HEK293 (cell line): ENCODE measurements at regions not wholly inside any gene's neighbourhood (a gene's known extent, or its start where the extent isn't known, plus 50 kb on each side); places are given as distances from the start of the nearest gene placed in this dataset.

Experiments
- CTCF ChIA-PET: fragments of 350-600 bp; formaldehyde crosslinking; extraction: SDS; loops from one replicate; lab custom pipeline; 2021; ENCODE audit warnings: antibody characterized with exemption; lab: Yijun Ruan, JAX
- POLR2A ChIA-PET: fragments of 300-600 bp; formaldehyde crosslinking; extraction: SDS; loops from one replicate; lab custom pipeline; 2020; ENCODE audit warnings: antibody characterized with exemption, inconsistent platforms; lab: Yijun Ruan, JAX
- H3K27ac ChIP-seq: fragments of 200-500 bp; sonication (Bioruptor generic); 2 replicates; pipeline ENCODE4 v1.5.1; 2014; ENCODE audit warnings: low read depth, low read length, control low read depth, inconsistent platforms; ENCODE audit errors: extremely low read depth
- H3K36me3 ChIP-seq, 2 experiments: fragments of 200-500 bp in 1 of 2; sonication (Bioruptor generic) in 1 of 2; 1 replicate in 1 of 2; 2 replicates in 1 of 2; pipeline ENCODE4 v1.5.1; 2014 to 2017; ENCODE audit warnings: inconsistent platforms in 2 of 2, low read length in 2 of 2; ENCODE audit not compliant: control insufficient read depth in 2 of 2, insufficient read depth in 1 of 2
- H3K4me1 ChIP-seq: fragments of 200-500 bp; sonication (Bioruptor generic); 2 replicates; pipeline ENCODE4 v1.5.1; 2014; ENCODE audit warnings: mild to moderate bottlenecking, low read length, inconsistent platforms; ENCODE audit not compliant: control insufficient read depth, insufficient read depth
- H3K4me3 ChIP-seq: 2 replicates; pipeline ENCODE4 v1.5.1; 2011; ENCODE audit warnings: low read depth, mild to moderate bottlenecking, control low read depth, low read length, moderate library complexity
- H3K9me3 ChIP-seq: fragments of 200-500 bp; sonication (Bioruptor generic); 2 replicates; pipeline ENCODE4 v1.5.1; 2014; ENCODE audit warnings: low read depth, low read length, inconsistent platforms; ENCODE audit not compliant: control insufficient read depth, insufficient read depth
- HOXD13 ChIP-seq: sonication (generic); formaldehyde crosslinking; IDR thresholded peaks from 2 replicates; pipeline ENCODE4 v1.8.0; 2022; ENCODE audit warnings: missing genetic modification reagents, borderline replicate concordance
- KLF10 ChIP-seq: fragments of 450-650 bp; IDR thresholded peaks from 2 replicates; pipeline ENCODE4 v1.5.1; 2018; ENCODE audit warnings: missing biosample characterization, mild to moderate bottlenecking, missing genetic modification characterization
- OSR2 ChIP-seq: fragments of 450-650 bp; formaldehyde crosslinking; IDR thresholded peaks from 2 replicates; pipeline ENCODE4 v1.5.1; 2016; ENCODE audit warnings: missing biosample characterization, missing genetic modification characterization
- OVOL3 ChIP-seq: fragments of 450-650 bp; formaldehyde crosslinking; IDR thresholded peaks from 2 replicates; pipeline ENCODE4 v1.5.1; 2016; ENCODE audit warnings: missing biosample characterization, missing genetic modification characterization
- PRDM1 ChIP-seq: fragments of 450-650 bp; formaldehyde crosslinking; IDR thresholded peaks from 2 replicates; pipeline ENCODE4; 2016; ENCODE audit warnings: missing biosample characterization, missing genetic modification characterization
- ZBTB17 ChIP-seq: fragments of 450-650 bp; formaldehyde crosslinking; IDR thresholded peaks from 2 replicates; pipeline ENCODE4 v1.5.1; 2016; ENCODE audit warnings: missing biosample characterization, missing genetic modification characterization
- ZEB2 ChIP-seq: fragments of 450-650 bp; formaldehyde crosslinking; IDR thresholded peaks from 2 replicates; pipeline ENCODE4 v1.5.1; 2016; ENCODE audit warnings: missing biosample characterization, missing genetic modification characterization
- ZNF211 ChIP-seq: fragments of 450-650 bp; formaldehyde crosslinking; IDR thresholded peaks from 2 replicates; pipeline ENCODE4 v1.5.1; 2016; ENCODE audit warnings: low read depth, missing biosample characterization, missing genetic modification characterization
- ZNF248 ChIP-seq: fragments of 450-650 bp; formaldehyde crosslinking; IDR thresholded peaks from 2 replicates; pipeline ENCODE4 v1.5.1; 2017; ENCODE audit warnings: missing biosample characterization, missing genetic modification characterization
- ZNF292 ChIP-seq: fragments of 450-650 bp; formaldehyde crosslinking; IDR thresholded peaks from 2 replicates; pipeline ENCODE4 v1.5.1; 2016; ENCODE audit warnings: low read depth, missing biosample characterization, missing genetic modification characterization, borderline replicate concordance
- ZNF37A ChIP-seq: fragments of 450-650 bp; IDR thresholded peaks from 2 replicates; pipeline ENCODE4 v1.5.1; 2018; ENCODE audit warnings: missing biosample characterization, missing genetic modification characterization
- ZNF404 ChIP-seq: fragments of 450-650 bp; formaldehyde crosslinking; IDR thresholded peaks from 2 replicates; pipeline ENCODE4 v1.5.1; 2017; ENCODE audit warnings: missing biosample characterization, missing genetic modification characterization
- ZNF423 ChIP-seq: fragments of 450-650 bp; formaldehyde crosslinking; IDR thresholded peaks from 2 replicates; pipeline ENCODE4 v1.5.1; 2016; ENCODE audit warnings: missing biosample characterization, missing genetic modification characterization
- ZNF501 ChIP-seq: fragments of 450-650 bp; formaldehyde crosslinking; IDR thresholded peaks from 2 replicates; pipeline ENCODE4 v1.5.1; 2016; ENCODE audit warnings: missing biosample characterization, missing genetic modification characterization
- ZNF518A ChIP-seq: fragments of 450-650 bp; formaldehyde crosslinking; conservative IDR thresholded peaks from 2 replicates; pipeline ENCODE4 v1.5.1; 2016; ENCODE audit warnings: low read depth, missing biosample characterization, missing genetic modification characterization
- ZNF629 ChIP-seq: fragments of 450-650 bp; formaldehyde crosslinking; IDR thresholded peaks from 2 replicates; pipeline ENCODE4 v1.5.1; 2017; ENCODE audit warnings: missing biosample characterization, missing genetic modification characterization
- ZNF645 ChIP-seq: fragments of 450-650 bp; formaldehyde crosslinking; IDR thresholded peaks from 2 replicates; pipeline ENCODE4; 2016; ENCODE audit warnings: missing biosample characterization, missing genetic modification characterization
- ZNF660 ChIP-seq: fragments of 450-650 bp; IDR thresholded peaks from 2 replicates; pipeline ENCODE4 v1.5.1; 2018; ENCODE audit warnings: missing biosample characterization, mild to moderate bottlenecking, missing genetic modification characterization
- ZNF670 ChIP-seq: fragments of 450-650 bp; formaldehyde crosslinking; IDR thresholded peaks from 2 replicates; pipeline ENCODE4 v1.5.1; 2016; ENCODE audit warnings: missing biosample characterization, missing genetic modification characterization, low read depth
- ZNF837 ChIP-seq: fragments of 450-650 bp; formaldehyde crosslinking; IDR thresholded peaks from 2 replicates; pipeline ENCODE4 v1.5.1; 2016; ENCODE audit warnings: missing biosample characterization, missing genetic modification characterization
- ZNF843 ChIP-seq: fragments of 450-650 bp; formaldehyde crosslinking; IDR thresholded peaks from 2 replicates; pipeline ENCODE4 v1.5.1; 2016; ENCODE audit warnings: missing biosample characterization, missing genetic modification characterization

- POLR2A ChIA-PET = no interaction called here
Measured at GRCh38 chr12:105977652-105978051, 161.1 kb downstream of the NUAK1 start.

DNA sequence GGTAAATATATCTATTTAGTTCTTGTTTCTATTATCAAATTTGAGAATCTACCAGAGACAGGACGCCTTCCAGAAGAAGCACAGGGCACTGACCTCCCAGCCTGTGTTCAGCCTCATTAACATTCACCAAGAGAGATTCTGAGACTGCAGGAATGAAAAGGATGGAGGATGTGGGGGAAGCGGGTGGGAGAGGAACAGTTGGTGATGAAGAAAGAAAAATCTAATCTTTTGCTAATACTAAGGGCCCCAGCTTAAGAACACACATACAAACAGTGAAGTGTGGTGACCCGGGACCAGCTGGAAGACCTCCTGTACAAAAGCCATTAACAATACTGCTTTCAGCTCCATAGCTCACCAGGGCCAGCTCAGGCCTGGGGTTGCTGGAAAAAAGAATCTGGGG, 160.5 kb downstream of the NUAK1 start:
- ChIA-PET POLR2A (no interaction called here), CTCF (interaction anchor here (0.6 kb wide), 1 partner anchor 58 kb away, joined by 3 read pairs; no protein-coding TSS in a partner anchor)
- H3K36me3 ChIP-seq = no peaks in the 10 kb centered on the region
- no peaks in the 10 kb centered on the region for H3K4me1 ChIP-seq
- H3K4me3 ChIP-seq = no peak overlapping the region
- no peak for TF ChIP-seq ZNF645 (tag by site-specific recombination)
- no peak for TF ChIP-seq ZNF837 (tag by site-specific recombination)
- TF ChIP-seq ZNF660 (tag by site-specific recombination) = no peak
- no peak for TF ChIP-seq PRDM1 (tag by site-specific recombination)
- no peak for TF ChIP-seq ZNF670 (tag by site-specific recombination)
- TF ChIP-seq ZNF37A = no peak
- H3K9me3 ChIP-seq = no peaks in the 10 kb centered on the region
- no peak overlapping the region for H3K27ac ChIP-seq

More at GRCh38 chr12:105977652-105978051, 161.1 kb downstream of the NUAK1 start:
- Histone ChIP-seq H3K27ac (no peak overlapping the region), H3K4me1 (no peaks in the 10 kb centered on the region), H3K36me3 (no peaks in the 10 kb centered on the region), H3K9me3 (no peaks in the 10 kb centered on the region), H3K4me3 (no peak overlapping the region)
- TF ChIP-seq ZNF292 (tag by site-specific recombination) (no peak), ZNF843 (tag by site-specific recombination) (no peak), ZNF645 (tag by site-specific recombination) (no peak), OSR2 (tag by site-specific recombination) (no peak), HOXD13 (CRISPR knock-in tag) (no peak), ZNF518A (tag by site-specific recombination) (no peak), ZEB2 (no peak), ZNF423 (tag by site-specific recombination) (no peak)
- CTCF ChIA-PET = interaction anchor here (1.7 kb wide), 1 partner anchor 21 kb away, joined by 5 read pairs; no protein-coding TSS in a partner anchor

- CTCF ChIA-PET = interaction anchor here (0.6 kb wide), 1 partner anchor 59 kb away, joined by 3 read pairs; no protein-coding TSS in a partner anchor
- Histone ChIP-seq H3K36me3 (no peaks in the 10 kb centered on the region), H3K4me3 (no peak overlapping the region), H3K4me1 (no peaks in the 10 kb centered on the region), H3K27ac (no peak overlapping the region), H3K9me3 (no peaks in the 10 kb centered on the region)
- POLR2A ChIA-PET = no interaction called here
- TF ChIP-seq ZNF211 (no peak), ZNF404 (no peak), ZNF518A (tag by site-specific recombination) (no peak), OVOL3 (tag by site-specific recombination) (no peak), KLF10 (no peak), ZNF501 (tag by site-specific recombination) (no peak), ZNF629 (no peak), ZBTB17 (tag by site-specific recombination) (no peak), ZNF248 (tag by site-specific recombination) (no peak)
Measured at GRCh38 chr12:105978686-105979085, 160.1 kb downstream of the NUAK1 start.
